ENCODE measurements at regions not wholly inside any gene's neighbourhood (a gene's known extent, or its start where the extent isn't known, plus 50 kb on each side); places are given as distances from the start of the nearest gene placed in this dataset.

DNA sequence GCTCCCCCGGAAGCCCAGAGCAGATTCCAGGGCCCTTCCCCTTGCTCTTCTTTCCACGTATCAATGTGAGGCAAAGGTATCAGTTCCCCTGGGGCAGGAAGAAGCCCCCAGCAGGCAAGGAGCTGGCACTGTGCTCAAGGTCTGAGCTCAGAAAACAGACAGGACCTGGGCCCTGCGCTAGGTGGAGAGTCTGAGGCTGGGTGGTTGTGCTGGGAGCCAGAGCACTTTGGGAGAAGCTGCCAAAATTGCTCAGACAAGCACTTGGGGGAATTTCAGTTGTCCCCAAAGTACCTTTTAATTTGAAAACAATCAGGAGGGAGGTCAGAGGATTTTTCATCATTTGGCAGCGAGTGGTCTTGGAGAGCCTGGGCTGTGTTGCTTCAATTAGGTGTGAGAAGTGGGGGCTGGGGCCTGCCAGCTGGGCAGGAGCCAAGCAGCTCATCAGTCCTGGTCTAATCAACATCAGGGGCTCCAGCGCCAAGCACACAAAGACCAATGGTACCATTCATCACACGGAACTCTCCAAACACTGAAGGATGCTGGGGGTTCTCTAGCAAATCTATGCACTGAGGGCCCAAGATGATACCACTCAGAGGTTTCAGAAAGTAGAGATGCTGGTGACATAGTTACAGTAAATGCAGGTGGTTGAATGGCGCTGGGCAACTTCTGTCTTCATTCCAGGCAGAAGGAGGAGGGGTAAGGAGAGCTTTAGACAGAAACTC, 176.5 kb downstream of the SNX18 start:
- CTCF ChIA-PET, result interaction anchor here (2.0 kb wide), 1 partner anchor 9 kb away, joined by 5 read pairs; no protein-coding TSS in a partner anchor
- no peak for DNase-seq (ENCODE audit: low read depth, low spot score)
- H3K4me3 ChIP-seq (ENCODE audit: low read depth, low read length), result no peak overlapping the region
- TF ChIP-seq, protein P1, sequence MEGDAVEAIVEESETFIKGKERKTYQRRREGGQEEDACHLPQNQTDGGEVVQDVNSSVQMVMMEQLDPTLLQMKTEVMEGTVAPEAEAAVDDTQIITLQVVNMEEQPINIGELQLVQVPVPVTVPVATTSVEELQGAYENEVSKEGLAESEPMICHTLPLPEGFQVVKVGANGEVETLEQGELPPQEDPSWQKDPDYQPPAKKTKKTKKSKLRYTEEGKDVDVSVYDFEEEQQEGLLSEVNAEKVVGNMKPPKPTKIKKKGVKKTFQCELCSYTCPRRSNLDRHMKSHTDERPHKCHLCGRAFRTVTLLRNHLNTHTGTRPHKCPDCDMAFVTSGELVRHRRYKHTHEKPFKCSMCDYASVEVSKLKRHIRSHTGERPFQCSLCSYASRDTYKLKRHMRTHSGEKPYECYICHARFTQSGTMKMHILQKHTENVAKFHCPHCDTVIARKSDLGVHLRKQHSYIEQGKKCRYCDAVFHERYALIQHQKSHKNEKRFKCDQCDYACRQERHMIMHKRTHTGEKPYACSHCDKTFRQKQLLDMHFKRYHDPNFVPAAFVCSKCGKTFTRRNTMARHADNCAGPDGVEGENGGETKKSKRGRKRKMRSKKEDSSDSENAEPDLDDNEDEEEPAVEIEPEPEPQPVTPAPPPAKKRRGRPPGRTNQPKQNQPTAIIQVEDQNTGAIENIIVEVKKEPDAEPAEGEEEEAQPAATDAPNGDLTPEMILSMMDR (IDR thresholded peaks at IDR 0.05; ENCODE audit: insufficient read depth, low read length, missing control alignments), result no peak
- POLR2A ChIA-PET, result no interaction called here

DNA sequence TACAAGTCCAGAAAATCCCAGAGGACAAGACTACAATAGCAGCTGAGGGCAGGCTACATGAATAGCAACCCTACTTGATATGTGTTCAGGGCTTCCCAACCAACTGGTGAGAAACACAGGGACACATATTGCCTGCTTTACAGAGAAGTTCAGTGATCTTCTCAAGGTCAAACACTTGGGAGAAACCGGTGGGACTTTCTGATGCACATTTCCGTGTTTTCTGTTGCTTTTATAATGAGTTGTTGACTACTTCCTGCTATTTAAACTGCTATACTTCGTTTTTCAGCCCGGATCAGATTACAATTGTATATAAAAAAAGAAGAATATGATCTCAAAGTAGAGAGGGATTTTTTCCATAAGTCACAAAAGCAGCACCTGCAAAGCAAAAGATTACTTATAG, 175.1 kb downstream of the SNX18 start:
- CTCF ChIA-PET, result interaction anchor here (2.0 kb wide), 1 partner anchor 11 kb away, joined by 5 read pairs; no protein-coding TSS in a partner anchor

DNA sequence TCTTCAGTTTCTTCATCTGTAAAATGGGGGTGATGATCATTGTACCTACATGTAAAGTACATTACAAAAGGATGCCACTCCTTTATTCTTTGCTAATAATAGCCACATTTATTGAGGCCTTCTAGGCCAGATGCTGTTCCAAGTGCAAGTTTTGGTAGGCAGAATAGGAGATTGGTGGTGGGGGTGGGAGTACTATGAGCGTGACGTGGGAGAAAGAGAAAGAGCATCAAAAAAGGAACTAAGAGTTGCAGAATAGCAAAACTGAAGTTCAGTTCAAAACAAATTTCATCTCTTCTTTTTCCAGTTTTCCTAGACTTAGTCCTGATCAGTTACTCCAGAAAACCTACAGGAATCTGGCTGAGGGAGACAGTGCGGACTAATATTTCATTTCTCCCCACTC, 174.1 kb downstream of the SNX18 start:
- TF ChIP-seq, protein P1 (IDR thresholded peaks at IDR 0.05; ENCODE audit: insufficient read depth, low read length, missing control alignments), result no peak
- H3K4me3 ChIP-seq (ENCODE audit: low read depth, low read length), result no peak overlapping the region
- ChIA-PET POLR2A (no interaction called here), CTCF (no interaction called here)
- no peak for DNase-seq (ENCODE audit: low read depth, low spot score)

More for the DNA sequence above, 175.1 kb downstream of the SNX18 start:
- TF ChIP-seq, protein P1 (IDR thresholded peaks at IDR 0.05; ENCODE audit: insufficient read depth, low read length, missing control alignments), result no peak
- no peak for DNase-seq (ENCODE audit: low read depth, low spot score)
- H3K4me3 ChIP-seq (ENCODE audit: low read depth, low read length), result no peak overlapping the region
- POLR2A ChIA-PET, result no interaction called here

DNA sequence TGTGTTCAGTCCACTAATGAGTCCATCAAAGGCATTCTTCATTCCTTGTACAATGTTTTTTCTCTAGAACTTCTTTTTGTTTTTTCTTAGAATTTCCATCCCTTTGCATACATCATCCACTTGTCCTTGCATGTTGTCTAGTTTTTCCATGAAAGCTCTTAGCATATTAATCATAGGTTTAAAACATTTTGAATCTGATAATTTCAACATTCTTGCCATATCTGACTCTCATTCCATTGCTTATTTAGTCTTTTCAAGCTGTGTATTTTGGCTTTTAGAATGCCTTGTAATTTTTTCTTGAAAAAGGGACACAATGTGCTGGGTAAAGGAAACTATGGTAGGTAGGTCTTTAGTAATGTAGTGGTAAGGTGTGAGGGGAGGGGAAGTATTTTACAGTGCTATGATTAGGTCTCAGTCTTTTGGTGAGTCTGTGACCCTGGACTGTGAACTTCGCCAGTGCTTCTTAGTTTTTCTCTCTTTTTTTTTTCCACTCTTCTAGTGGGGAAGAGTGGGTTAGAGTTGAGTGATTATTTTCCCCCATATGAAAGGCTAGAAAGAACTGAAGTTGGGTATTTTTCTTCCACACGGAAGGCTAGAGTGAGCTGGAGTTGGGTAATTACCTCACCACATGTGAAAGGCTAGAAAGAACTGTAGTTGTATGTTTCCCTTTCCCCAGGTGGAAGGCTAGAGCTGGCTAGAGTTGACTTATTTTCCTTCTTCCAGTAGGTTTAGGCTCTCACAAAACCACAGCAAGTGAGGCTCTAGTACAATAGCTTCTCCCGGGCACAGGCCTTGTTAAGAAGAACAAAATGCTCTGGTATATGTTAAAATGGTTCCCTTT, 172.1 kb downstream of the SNX18 start:
- ChIA-PET POLR2A (no interaction called here), CTCF (no interaction called here)
- no peak for DNase-seq (ENCODE audit: low read depth, low spot score)
- TF ChIP-seq, protein P1 (IDR thresholded peaks at IDR 0.05; ENCODE audit: insufficient read depth, low read length, missing control alignments), result no peak
- no peak overlapping the region for H3K4me3 ChIP-seq (ENCODE audit: low read depth, low read length)

DNA sequence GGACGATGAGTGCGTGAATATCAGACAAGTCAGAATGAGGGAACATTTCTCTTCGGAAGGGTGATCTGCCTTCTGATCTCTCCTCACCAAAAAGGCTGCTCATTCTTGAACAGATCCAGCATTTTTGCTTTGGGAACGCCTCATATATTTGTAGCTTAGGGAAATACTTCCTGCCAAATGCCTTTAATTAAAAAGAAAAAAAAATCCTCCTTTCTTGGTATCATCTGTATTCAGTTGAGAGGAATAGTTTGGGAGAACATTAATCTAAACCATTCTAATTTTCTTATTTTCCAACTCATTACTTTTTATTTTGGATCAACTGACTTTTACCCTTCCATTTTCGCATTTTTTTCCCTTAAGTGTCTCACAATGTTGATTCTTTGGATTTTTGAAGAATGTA, 163.4 kb downstream of the SNX18 start:
- POLR2A ChIA-PET, result no interaction called here
- no peak for DNase-seq (ENCODE audit: low read depth, low spot score)
- CTCF ChIA-PET, result interaction anchor here (1.4 kb wide), 1 partner anchor 186 kb away, joined by 5 read pairs; no protein-coding TSS in a partner anchor
- TF ChIP-seq, protein P1 (IDR thresholded peaks at IDR 0.05; ENCODE audit: insufficient read depth, low read length, missing control alignments), result no peak
- H3K4me3 ChIP-seq (ENCODE audit: low read depth, low read length), result no peak overlapping the region

DNA sequence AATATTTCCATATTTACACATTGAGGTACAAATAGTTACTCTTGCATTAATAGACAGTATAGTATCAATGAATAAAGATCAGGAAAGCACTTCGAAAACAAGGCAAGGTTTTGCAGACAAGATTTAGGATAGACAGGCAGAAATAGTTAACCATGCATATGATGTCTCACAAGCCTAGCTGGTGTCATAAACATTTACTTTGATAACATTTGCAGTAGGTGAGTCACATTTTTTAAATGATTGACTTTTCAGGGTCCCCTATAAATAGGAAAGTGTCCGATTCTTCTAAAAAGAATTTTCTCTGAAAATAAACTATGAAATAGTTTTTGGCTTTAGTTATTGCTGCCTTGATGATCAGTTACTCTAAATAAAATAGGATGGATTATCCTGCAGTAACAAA, 162.1 kb downstream of the SNX18 start:
- H3K4me3 ChIP-seq (ENCODE audit: low read depth, low read length), result no peak overlapping the region
- DNase-seq (ENCODE audit: low read depth, low spot score), result no peak
- CTCF ChIA-PET, result no interaction called here
- TF ChIP-seq, protein P1 (IDR thresholded peaks at IDR 0.05; ENCODE audit: insufficient read depth, low read length, missing control alignments), result no peak
- POLR2A ChIA-PET, result no interaction called here
